NCI-H128 (cell line): ENCODE measurements at regions not wholly inside any gene's neighbourhood (a gene's known extent, or its start where the extent isn't known, plus 50 kb on each side); places are given as distances from the start of the nearest gene placed in this dataset.
"Not testable (repeated sequence)": the region's sequence is repeated elsewhere in the genome, so short reads cannot be mapped to it uniquely, and the experiment has no call there.

Experiments
- DNase-seq: peaks from one replicate; lab custom pipeline; 2025; ENCODE audit not compliant: unreplicated experiment; lab: John Stamatoyannopoulos, UW

DNA sequence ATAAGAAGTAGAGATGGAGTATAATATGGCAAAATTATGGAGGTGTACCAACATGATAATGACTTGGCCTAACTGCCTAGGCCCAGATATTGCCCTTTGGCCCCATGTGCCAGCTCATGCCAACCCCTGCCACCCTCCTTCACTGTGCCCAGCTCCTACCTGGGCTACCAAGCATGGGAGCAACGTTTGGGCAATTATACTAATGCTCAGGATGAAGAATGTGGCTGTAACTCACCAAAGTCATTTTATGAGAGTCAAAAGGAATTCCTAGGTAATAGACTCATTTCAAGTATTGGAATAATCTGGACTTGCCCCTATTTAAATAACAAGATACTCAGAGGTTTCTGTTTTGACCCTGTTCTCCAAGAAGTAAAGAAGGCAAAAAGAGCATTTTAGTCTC is 240.2 kb upstream of the IL12A start:
- no peak for DNase-seq

- DNase-seq, result no peak
Observed at GRCh38 chr3:159749406-159749805, 239.2 kb upstream of the IL12A start.

- no peak for DNase-seq
Observed at GRCh38 chr3:159751146-159751545, 237.5 kb upstream of the IL12A start.

DNA sequence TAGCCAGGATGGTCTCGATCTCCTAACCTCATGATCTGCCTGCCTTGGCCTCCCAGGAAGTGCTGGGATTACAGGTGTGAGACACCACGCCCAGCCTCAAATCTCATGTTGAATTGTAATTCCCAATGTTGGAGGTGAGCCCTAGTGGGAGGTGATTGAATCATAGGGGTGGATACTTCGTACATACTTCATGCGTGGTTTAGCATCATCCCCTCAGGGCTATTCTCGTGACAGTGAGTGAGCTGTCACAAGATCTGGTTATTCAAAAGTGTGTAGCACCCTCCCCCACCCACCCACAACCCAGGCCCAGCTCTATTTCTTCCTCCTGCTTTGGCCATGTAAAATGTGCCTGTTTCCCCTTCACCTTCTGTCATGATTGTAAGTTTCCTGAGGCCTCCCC is 236.9 kb upstream of the IL12A start:
- DNase-seq, result no peak

DNA sequence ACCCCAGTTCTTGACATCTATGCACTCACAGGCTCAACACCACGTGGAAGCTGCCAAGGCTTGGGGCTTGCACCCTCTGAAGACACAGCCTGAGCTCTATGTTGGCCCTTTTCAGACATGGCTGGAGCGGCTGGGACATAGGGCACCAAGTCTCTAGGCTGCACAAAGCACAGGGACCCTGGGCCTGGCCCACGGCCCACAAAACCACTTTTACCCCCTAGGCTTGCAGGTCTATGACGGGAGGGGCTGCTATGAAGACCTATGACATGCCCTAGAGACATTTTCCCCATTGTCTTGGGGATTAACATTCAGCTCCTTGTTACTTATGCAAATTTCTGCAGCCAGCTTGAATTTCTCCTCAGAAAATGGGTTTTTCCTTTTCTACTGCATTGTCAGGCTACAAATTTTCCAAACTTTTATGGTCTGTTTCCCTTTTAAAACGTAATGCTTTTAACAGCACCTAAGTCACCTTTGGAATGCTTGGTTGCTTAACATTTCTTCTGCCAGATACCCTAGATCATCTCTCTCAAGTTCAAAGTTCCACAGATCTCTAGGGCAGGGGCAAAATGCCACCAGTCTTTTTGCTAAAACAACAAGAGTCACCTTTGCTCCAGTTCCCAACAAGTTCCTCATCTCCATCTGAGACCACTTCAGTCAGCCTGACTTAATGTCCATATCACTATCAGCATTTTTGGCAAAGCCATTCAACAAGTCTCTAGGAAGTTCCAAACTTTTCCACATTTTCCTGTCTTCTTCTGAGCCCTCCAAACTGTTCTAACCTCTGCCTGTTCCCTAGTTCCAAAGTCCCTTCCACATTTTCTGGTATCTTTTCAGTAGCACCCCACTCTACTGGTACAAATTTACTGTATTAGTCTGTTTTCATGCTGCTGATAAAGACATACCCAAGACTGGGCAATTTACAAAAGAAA is 232.1 kb upstream of the IL12A start:
- not testable (repeated sequence) for DNase-seq

DNA sequence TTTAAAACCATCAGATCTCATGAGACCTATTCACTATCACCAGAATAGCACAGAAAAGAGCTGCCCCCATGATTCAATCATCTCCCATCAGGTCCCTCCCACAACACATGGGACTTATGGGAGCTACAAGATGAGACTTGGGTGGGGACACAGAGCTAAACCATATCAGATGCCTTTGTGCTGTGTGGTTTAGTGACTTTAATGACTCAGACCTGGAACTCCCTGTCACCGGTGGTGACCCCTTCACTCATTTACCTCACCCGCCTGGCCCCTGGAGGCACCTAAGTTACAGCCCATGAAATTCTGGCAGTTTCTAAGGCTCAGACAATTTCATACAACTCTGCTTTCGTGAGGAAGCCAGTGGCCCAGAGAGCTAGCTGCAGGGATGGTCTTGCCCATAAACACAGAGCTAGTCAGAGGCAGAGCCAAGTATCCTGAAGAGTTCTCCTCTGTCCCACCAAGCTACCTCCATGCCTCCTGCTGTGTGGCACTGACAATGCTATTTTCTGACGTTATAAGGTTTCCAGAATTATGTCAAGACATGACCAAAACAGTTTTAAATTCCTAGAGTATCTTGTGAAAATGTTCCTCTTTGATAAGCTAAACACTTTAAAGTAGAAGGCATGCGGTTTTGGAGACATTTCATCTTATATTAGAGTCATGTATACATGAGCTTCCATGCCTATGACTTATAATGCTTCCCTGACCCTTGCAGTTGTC is 231.1 kb upstream of the IL12A start:
- DNase-seq, result no peak

DNA sequence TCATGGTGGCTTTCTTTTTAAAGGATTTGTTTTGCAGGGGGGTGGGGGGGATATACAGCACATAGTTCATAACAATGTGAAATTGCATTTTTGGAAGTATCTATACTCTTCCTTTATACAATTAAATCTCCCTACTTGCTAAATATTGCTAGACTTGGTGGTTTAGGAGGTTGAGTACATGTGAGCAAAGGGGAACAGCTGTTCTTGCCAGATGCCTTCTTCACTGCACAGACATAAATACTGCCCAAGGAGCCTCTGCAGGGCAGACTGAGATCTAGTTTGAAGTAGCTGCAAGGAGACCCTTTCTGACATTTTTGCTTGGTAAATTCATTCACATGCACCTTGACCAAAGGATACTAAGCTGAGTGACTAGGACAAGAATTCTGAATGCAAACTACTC is 228.6 kb upstream of the IL12A start:
- no peak for DNase-seq

- no peak for DNase-seq
Observed at GRCh38 chr3:159761369-159761768, 227.3 kb upstream of the IL12A start.

GRCh38 chr3:159761848-159762635 is 226.6 kb upstream of the IL12A start:
- DNase-seq, result no peak

- DNase-seq, result no peak
Observed at GRCh38 chr3:159763011-159763601, 225.5 kb upstream of the IL12A start.

DNA sequence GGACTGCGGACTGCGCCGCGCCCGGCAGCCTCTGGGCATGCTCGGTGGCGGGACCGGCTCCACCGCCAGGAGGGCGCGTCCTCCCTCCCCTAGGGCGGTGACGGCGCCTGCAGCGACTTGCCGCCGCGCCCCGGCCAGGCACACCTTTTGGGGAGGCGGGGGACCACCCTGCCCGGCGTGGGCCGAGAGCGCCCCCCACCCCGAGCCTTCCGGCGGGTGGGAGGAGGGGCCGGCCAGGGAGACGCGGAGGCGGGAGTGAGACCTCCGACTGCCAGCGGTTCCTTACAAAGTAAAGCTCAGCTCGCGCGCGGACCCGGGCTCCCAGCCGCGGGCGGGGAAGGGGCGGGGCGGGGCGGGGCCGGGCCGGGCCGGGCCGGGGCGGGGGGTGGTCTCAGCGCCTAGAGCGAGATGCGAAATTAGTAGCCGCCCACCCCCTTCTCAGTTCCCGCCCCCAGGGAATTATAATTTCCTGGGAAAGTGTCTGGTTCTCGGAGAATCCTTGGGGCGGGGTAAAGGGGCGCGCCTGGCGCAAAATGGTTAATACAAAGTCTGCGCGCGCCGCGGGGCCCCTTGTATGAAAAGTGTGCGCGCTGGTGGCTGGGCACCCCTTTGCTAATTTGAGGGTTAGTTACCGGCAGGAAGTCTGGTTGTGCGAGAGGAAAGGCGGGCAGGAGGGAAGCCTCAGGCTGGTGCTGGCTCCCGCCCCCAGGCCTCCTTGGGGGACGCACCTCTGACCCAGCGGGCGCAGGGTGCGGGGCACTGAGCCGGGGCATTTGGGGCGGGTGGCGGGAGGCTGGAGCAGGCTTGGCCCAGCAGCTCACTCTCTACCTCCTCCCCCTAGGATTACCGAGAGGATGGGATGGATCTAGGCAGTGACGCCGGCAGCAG is 224.8 kb upstream of the IL12A start:
- DNase-seq, result peak; percentile 76

GRCh38 chr3:159764490-159765029 is 224.1 kb upstream of the IL12A start:
- DNase-seq, result no peak

GRCh38 chr3:159765030-159765859 is 223.4 kb upstream of the IL12A start:
- DNase-seq, result no peak

- DNase-seq, result no peak
Observed at GRCh38 chr3:159765860-159766294, 222.8 kb upstream of the IL12A start.

GRCh38 chr3:159766563-159767185 is 222.0 kb upstream of the IL12A start:
- DNase-seq, result no peak

DNA sequence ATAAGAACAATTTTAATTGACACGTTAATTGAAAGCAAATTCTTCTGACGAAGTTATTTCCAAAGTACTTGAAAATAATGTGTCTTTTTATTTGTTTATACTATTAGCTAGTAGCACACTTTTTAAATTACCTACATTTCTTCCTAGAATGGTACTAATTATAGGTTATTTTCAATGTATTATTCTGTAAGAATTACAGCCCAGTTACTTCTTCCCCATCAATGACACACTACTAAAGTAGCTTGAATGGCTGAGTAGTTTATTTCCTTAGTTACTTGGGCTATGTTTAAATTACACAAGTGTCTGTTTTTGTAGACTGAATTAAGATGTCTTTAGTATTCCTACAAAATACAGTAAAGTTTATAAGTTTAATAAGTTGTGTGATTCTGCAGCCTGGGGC is 217.6 kb upstream of the IL12A start:
- no peak for DNase-seq

- no peak for DNase-seq
Observed at GRCh38 chr3:159771865-159772611, 216.6 kb upstream of the IL12A start.

GRCh38 chr3:159773706-159774105 is 214.9 kb upstream of the IL12A start:
- DNase-seq, result no peak
